A549 (cell line): ENCODE measurements at regions not wholly inside any gene's neighbourhood (a gene's known extent, or its start where the extent isn't known, plus 50 kb on each side); places are given as distances from the start of the nearest gene placed in this dataset.

Experiments used
- CHD2 ChIP-seq: fragments of 150-350 bp; IDR thresholded peaks from 2 replicates; pipeline ENCODE4 v1.6.1; 2014; ENCODE audit warnings: low read length; ENCODE audit not compliant: partially characterized antibody
- HOXB13 ChIP-seq: fragments of 250-450 bp; sonication (Bioruptor Pico); IDR thresholded peaks from 2 replicates; pipeline ENCODE4 v1.5.0; 2020; ENCODE audit warnings: low read depth, mild to moderate bottlenecking, moderate library complexity
- ZSCAN20 ChIP-seq: fragments of 250-450 bp; sonication (Bioruptor Pico); IDR thresholded peaks from 2 replicates; pipeline ENCODE4 v1.8.0; 2022; ENCODE audit warnings: mild to moderate bottlenecking, moderate library complexity
- TF ChIP-seq, protein P1 (sequence below): fragments of >200 bp; sonication (Bioruptor Twin); formaldehyde crosslinking; IDR thresholded peaks from 3 replicates; pipeline ENCODE4 v1.5.1; 2016
- TF ChIP-seq, protein P2 (sequence below): fragments of 250-450 bp; sonication (Bioruptor Pico); IDR thresholded peaks from 2 replicates; pipeline ENCODE4 v1.5.0; 2021; ENCODE audit warnings: mild to moderate bottlenecking, moderate library complexity, borderline replicate concordance
- TF ChIP-seq, protein P3 (sequence below): fragments of 200-600 bp; sonication (generic); IDR thresholded peaks from 2 replicates; pipeline ENCODE4 v1.6.1; 2016; ENCODE audit warnings: antibody characterized with exemption, mild to moderate bottlenecking, moderate library complexity
- TF ChIP-seq, protein P4 (sequence below): fragments of 450-650 bp; IDR thresholded peaks from 2 replicates; pipeline ENCODE4 v1.6.1; 2014; ENCODE audit warnings: antibody characterized with exemption

DNA sequence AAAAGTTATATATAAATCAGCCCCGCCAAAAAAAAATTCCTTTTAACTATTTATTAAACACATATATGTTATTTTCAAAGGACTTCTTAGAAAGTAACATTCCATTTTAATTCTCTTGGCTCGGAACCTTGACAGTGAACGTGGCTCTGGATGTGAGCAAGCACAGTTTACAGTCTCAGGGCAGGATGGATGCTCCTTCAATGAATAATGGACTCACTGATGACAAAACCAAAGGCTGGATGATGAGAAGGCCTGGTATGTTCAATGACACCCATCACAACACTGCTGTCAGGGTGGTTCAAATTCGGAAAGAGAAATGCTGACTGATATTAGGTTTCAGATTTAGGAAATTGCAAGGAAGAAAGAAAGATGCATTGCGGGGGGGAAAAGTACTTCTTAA lies 148.8 kb downstream of the SIPA1L2 start:
- TF ChIP-seq ZSCAN20 (CRISPR knock-in tag) (no peak), CHD2 (no peak), HOXB13 (no peak)
- TF ChIP-seq, protein P1, sequence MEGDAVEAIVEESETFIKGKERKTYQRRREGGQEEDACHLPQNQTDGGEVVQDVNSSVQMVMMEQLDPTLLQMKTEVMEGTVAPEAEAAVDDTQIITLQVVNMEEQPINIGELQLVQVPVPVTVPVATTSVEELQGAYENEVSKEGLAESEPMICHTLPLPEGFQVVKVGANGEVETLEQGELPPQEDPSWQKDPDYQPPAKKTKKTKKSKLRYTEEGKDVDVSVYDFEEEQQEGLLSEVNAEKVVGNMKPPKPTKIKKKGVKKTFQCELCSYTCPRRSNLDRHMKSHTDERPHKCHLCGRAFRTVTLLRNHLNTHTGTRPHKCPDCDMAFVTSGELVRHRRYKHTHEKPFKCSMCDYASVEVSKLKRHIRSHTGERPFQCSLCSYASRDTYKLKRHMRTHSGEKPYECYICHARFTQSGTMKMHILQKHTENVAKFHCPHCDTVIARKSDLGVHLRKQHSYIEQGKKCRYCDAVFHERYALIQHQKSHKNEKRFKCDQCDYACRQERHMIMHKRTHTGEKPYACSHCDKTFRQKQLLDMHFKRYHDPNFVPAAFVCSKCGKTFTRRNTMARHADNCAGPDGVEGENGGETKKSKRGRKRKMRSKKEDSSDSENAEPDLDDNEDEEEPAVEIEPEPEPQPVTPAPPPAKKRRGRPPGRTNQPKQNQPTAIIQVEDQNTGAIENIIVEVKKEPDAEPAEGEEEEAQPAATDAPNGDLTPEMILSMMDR: no peak
- TF ChIP-seq, protein P2, sequence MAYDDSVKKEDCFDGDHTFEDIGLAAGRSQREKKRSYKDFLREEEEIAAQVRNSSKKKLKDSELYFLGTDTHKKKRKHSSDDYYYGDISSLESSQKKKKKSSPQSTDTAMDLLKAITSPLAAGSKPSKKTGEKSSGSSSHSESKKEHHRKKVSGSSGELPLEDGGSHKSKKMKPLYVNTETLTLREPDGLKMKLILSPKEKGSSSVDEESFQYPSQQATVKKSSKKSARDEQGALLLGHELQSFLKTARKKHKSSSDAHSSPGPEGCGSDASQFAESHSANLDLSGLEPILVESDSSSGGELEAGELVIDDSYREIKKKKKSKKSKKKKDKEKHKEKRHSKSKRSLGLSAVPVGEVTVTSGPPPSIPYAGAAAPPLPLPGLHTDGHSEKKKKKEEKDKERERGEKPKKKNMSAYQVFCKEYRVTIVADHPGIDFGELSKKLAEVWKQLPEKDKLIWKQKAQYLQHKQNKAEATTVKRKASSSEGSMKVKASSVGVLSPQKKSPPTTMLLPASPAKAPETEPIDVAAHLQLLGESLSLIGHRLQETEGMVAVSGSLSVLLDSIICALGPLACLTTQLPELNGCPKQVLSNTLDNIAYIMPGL (CRISPR knock-in tag): no peak
- TF ChIP-seq, protein P3, sequence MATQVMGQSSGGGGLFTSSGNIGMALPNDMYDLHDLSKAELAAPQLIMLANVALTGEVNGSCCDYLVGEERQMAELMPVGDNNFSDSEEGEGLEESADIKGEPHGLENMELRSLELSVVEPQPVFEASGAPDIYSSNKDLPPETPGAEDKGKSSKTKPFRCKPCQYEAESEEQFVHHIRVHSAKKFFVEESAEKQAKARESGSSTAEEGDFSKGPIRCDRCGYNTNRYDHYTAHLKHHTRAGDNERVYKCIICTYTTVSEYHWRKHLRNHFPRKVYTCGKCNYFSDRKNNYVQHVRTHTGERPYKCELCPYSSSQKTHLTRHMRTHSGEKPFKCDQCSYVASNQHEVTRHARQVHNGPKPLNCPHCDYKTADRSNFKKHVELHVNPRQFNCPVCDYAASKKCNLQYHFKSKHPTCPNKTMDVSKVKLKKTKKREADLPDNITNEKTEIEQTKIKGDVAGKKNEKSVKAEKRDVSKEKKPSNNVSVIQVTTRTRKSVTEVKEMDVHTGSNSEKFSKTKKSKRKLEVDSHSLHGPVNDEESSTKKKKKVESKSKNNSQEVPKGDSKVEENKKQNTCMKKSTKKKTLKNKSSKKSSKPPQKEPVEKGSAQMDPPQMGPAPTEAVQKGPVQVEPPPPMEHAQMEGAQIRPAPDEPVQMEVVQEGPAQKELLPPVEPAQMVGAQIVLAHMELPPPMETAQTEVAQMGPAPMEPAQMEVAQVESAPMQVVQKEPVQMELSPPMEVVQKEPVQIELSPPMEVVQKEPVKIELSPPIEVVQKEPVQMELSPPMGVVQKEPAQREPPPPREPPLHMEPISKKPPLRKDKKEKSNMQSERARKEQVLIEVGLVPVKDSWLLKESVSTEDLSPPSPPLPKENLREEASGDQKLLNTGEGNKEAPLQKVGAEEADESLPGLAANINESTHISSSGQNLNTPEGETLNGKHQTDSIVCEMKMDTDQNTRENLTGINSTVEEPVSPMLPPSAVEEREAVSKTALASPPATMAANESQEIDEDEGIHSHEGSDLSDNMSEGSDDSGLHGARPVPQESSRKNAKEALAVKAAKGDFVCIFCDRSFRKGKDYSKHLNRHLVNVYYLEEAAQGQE: no peak
- TF ChIP-seq, protein P4, sequence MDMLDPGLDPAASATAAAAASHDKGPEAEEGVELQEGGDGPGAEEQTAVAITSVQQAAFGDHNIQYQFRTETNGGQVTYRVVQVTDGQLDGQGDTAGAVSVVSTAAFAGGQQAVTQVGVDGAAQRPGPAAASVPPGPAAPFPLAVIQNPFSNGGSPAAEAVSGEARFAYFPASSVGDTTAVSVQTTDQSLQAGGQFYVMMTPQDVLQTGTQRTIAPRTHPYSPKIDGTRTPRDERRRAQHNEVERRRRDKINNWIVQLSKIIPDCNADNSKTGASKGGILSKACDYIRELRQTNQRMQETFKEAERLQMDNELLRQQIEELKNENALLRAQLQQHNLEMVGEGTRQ: no peak
